HCT116 (cell line): ENCODE measurements at regions not wholly inside any gene's neighbourhood (a gene's known extent, or its start where the extent isn't known, plus 50 kb on each side); places are given as distances from the start of the nearest gene placed in this dataset.

Source experiments
- ATAC-seq: fragments of 200-7000 bp; cut with Tn5 transposase; 2 replicates; pipeline ENCODE4 v1.9.1; 2020; ENCODE audit warnings: mild to moderate bottlenecking, moderate library complexity
- BruUV-seq: library from RNA; stranded (reverse); fragments of 400-500 nt; replicated peaks from 2 replicates; lab custom pipeline; 2021; lab: Mats Ljungman, UMichigan
- CTCF ChIA-PET: fragments of 300-600 bp; sonication (Branson Sonifier 250); formaldehyde crosslinking; loops from one replicate; lab custom pipeline; 2021; ENCODE audit warnings: antibody characterized with exemption; lab: Charles Lee
- POLR2A ChIA-PET: fragments of 300-600, 350-600 bp; sonication (Branson Sonifier 250); formaldehyde crosslinking; loops from one replicate; lab custom pipeline; 2021; ENCODE audit warnings: antibody characterized with exemption; lab: Charles Lee
- RAD21 ChIA-PET, 2 experiments: fragments of 300-600 bp; sonication (Branson Sonifier 250); formaldehyde crosslinking; loops; one replicate each; lab custom pipeline; 2023; ENCODE audit warnings: low total read pairs in 2 of 2; ENCODE audit not compliant: uncharacterized antibody in 2 of 2, unreplicated experiment in 2 of 2, low non-redundant PET in 1 of 2; lab: Charles Lee
- DNase-seq: peaks from one replicate; pipeline ENCODE4 v3.0.0-alpha.2; 2010; ENCODE audit warnings: low read depth, low spot score
- H2AFZ ChIP-seq: fragments of 200-600 bp; shearing (Covaris generic), sonication (generic); 2 replicates; pipeline ENCODE4 v1.6.1; 2017; ENCODE audit warnings: low read depth, mixed run types, mixed read lengths, antibody characterized with exemption, low read length; ENCODE audit not compliant: poor library complexity, severe bottlenecking
- H3K27ac ChIP-seq: 2 replicates; pipeline ENCODE4 v1.5.1; 2012; ENCODE audit warnings: low read depth, low read length
- H3K27me3 ChIP-seq: fragments of 200-600 bp; sonication (generic); 2 replicates; pipeline ENCODE4 v1.6.1; 2016; ENCODE audit warnings: mixed run types, low read length, mixed read lengths; ENCODE audit not compliant: insufficient read depth
- H3K36me3 ChIP-seq, 2 experiments: fragments of 200-500 bp in 1 of 2; fragments of 200-600 bp in 1 of 2; sonication (Bioruptor generic) in 1 of 2; sonication (generic) in 1 of 2; 2 replicates each; pipeline versions ENCODE4 v1.5.1 to v1.6.1; 2014 to 2016; ENCODE audit warnings: low read length in 2 of 2, inconsistent platforms in 1 of 2, mixed read lengths in 1 of 2, mixed run types in 1 of 2; ENCODE audit not compliant: insufficient read depth in 2 of 2, control insufficient read depth in 1 of 2
- H3K4me1 ChIP-seq, 2 experiments: fragments of 200-600 bp in 1 of 2; sonication (generic) in 1 of 2; 2 replicates each; pipeline versions ENCODE4 v1.5.1 to v1.6.1; 2012 to 2017; ENCODE audit warnings: low read length in 2 of 2, inconsistent platforms in 1 of 2, mild to moderate bottlenecking in 1 of 2, mixed read lengths in 1 of 2, mixed run types in 1 of 2, moderate library complexity in 1 of 2; ENCODE audit not compliant: insufficient read depth in 2 of 2, control insufficient read depth in 1 of 2
- H3K4me2 ChIP-seq: fragments of 200-600 bp; sonication (generic); 2 replicates; pipeline ENCODE4 v1.6.1; 2017; ENCODE audit warnings: mixed run types, low read length, mixed read lengths
- H3K4me3 ChIP-seq, 2 experiments: fragments of 200-600 bp in 1 of 2; sonication (generic) in 1 of 2; replicated peaks in 1 of 2; 2 replicates each; pipeline ENCODE4 v1.5.1; 2011 to 2016; ENCODE audit warnings: low read length in 2 of 2, control low read depth in 1 of 2, low read depth in 1 of 2, mild to moderate bottlenecking in 1 of 2, mixed read lengths in 1 of 2, mixed run types in 1 of 2
- H3K79me2 ChIP-seq: fragments of 200-600 bp; sonication (generic); 2 replicates; pipeline ENCODE4 v1.6.1; 2017; ENCODE audit warnings: mild to moderate bottlenecking, mixed run types, low read length, moderate library complexity, mixed read lengths; ENCODE audit not compliant: insufficient read depth
- H3K9ac ChIP-seq: fragments of 200-600 bp; sonication (generic); 2 replicates; pipeline ENCODE4 v1.6.1; 2016; ENCODE audit warnings: low read length, mixed read lengths
- H3K9me2 ChIP-seq: fragments of 200-600 bp; sonication (generic), shearing (Covaris generic); 2 replicates; pipeline ENCODE4 v1.6.1; 2017; ENCODE audit warnings: mixed run types, mild to moderate bottlenecking, moderate library complexity; ENCODE audit not compliant: insufficient read depth
- H3K9me3 ChIP-seq, 2 experiments: fragments of 200-500 bp in 1 of 2; fragments of 200-600 bp in 1 of 2; sonication (Bioruptor generic) in 1 of 2; sonication (generic) in 1 of 2; 2 replicates each; pipeline ENCODE4 v1.6.1; 2014 to 2017; ENCODE audit warnings: low read length in 2 of 2, mixed read lengths in 2 of 2, inconsistent platforms in 1 of 2, low read depth in 1 of 2, mild to moderate bottlenecking in 1 of 2, mixed run types in 1 of 2, moderate library complexity in 1 of 2; ENCODE audit not compliant: control insufficient read depth in 1 of 2, insufficient read depth in 1 of 2
- H4K20me1 ChIP-seq: fragments of 200-600 bp; sonication (generic), shearing (Covaris generic); 2 replicates; pipeline ENCODE4 v1.6.1; 2017; ENCODE audit warnings: mixed run types, mild to moderate bottlenecking, moderate library complexity; ENCODE audit not compliant: insufficient read depth
- EZH2 ChIP-seq: fragments of 200-600 bp; sonication (generic); IDR thresholded peaks from 2 replicates; pipeline ENCODE4 v1.6.1; 2017; ENCODE audit warnings: antibody characterized with exemption, mixed run types
- JUND ChIP-seq: IDR thresholded peaks from 2 replicates; pipeline ENCODE4 v1.6.1; 2012
- SRF ChIP-seq: IDR thresholded peaks from 2 replicates; pipeline ENCODE4 v1.6.1; 2012; ENCODE audit warnings: low read depth
- TCF7L2 ChIP-seq: IDR thresholded peaks from 2 replicates; pipeline ENCODE4 v1.7.0; 2011; ENCODE audit warnings: borderline replicate concordance, inconsistent platforms; ENCODE audit not compliant: insufficient read depth, insufficient read length; ENCODE audit errors: extremely low read depth
- ZNF274 ChIP-seq: fragments of 200-500 bp; sonication (Bioruptor generic); IDR thresholded peaks from 2 replicates; pipeline ENCODE4 v1.6.1; 2014; ENCODE audit warnings: mild to moderate bottlenecking, low read depth, low read length, inconsistent platforms
- intact Hi-C: fragments of 100-400 bp; cut with micrococcal nuclease; formaldehyde crosslinking; loops from 2 replicates; pipeline ENCODE4 v1.10.0; 2022
- TF ChIP-seq, protein P1 (sequence below): IDR thresholded peaks from 2 replicates; pipeline ENCODE4 v1.6.1; 2012; ENCODE audit warnings: low read depth
- TF ChIP-seq, protein P2 (sequence below): IDR thresholded peaks from 2 replicates; pipeline ENCODE4 v1.6.1; 2012

GRCh38 chr5:117539692-117540091 is 965.1 kb upstream of the SEMA6A start:
- Histone ChIP-seq H2AFZ (no peak overlapping the region), H3K79me2 (no peaks in the 10 kb centered on the region), H3K4me3 (no peak overlapping the region), H3K36me3 (no peaks in the 10 kb centered on the region), H3K27ac (no peak overlapping the region), H4K20me1 (no peaks in the 10 kb centered on the region), H3K9ac (no peak overlapping the region), H3K9me3 (no peaks in the 10 kb centered on the region), H3K9me2 (no peaks in the 10 kb centered on the region), H3K4me2 (no peak overlapping the region), H3K4me1 (no peaks in the 10 kb centered on the region), H3K27me3 (no peaks in the 10 kb centered on the region)
- TF ChIP-seq, protein P1, sequence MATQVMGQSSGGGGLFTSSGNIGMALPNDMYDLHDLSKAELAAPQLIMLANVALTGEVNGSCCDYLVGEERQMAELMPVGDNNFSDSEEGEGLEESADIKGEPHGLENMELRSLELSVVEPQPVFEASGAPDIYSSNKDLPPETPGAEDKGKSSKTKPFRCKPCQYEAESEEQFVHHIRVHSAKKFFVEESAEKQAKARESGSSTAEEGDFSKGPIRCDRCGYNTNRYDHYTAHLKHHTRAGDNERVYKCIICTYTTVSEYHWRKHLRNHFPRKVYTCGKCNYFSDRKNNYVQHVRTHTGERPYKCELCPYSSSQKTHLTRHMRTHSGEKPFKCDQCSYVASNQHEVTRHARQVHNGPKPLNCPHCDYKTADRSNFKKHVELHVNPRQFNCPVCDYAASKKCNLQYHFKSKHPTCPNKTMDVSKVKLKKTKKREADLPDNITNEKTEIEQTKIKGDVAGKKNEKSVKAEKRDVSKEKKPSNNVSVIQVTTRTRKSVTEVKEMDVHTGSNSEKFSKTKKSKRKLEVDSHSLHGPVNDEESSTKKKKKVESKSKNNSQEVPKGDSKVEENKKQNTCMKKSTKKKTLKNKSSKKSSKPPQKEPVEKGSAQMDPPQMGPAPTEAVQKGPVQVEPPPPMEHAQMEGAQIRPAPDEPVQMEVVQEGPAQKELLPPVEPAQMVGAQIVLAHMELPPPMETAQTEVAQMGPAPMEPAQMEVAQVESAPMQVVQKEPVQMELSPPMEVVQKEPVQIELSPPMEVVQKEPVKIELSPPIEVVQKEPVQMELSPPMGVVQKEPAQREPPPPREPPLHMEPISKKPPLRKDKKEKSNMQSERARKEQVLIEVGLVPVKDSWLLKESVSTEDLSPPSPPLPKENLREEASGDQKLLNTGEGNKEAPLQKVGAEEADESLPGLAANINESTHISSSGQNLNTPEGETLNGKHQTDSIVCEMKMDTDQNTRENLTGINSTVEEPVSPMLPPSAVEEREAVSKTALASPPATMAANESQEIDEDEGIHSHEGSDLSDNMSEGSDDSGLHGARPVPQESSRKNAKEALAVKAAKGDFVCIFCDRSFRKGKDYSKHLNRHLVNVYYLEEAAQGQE = no peak
- TF ChIP-seq ZNF274 = no peak
- no peak for TF ChIP-seq SRF
- no peak for TF ChIP-seq TCF7L2
- no peak for TF ChIP-seq JUND
- TF ChIP-seq, protein P2, sequence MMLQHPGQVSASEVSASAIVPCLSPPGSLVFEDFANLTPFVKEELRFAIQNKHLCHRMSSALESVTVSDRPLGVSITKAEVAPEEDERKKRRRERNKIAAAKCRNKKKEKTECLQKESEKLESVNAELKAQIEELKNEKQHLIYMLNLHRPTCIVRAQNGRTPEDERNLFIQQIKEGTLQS = no peak
- TF ChIP-seq EZH2 = no peak
- no peak for ATAC-seq
- no TSS peak for BruUV-seq
- no peak for DNase-seq
- RAD21 ChIA-PET = no interaction called here
- POLR2A ChIA-PET = no interaction called here
- intact Hi-C loops = no loop called here
- CTCF ChIA-PET = no interaction called here
